Loucy (cell line): ENCODE measurements at regions not wholly inside any gene's neighbourhood (a gene's known extent, or its start where the extent isn't known, plus 50 kb on each side); places are given as distances from the start of the nearest gene placed in this dataset.

ENCODE experiments used
- H2AFZ ChIP-seq: fragments of 200-600 bp; sonication (generic); 2 replicates; pipeline ENCODE4 v1.6.0; 2016; ENCODE audit warnings: antibody characterized with exemption, mild to moderate bottlenecking, low read length, moderate library complexity
- H3F3A ChIP-seq: fragments of 200-600 bp; 2 replicates; pipeline ENCODE4 v1.6.0; 2016; ENCODE audit warnings: antibody characterized with exemption, low read depth, mild to moderate bottlenecking
- H3K27me3 ChIP-seq: fragments of 200-600 bp; sonication (generic); 2 replicates; pipeline ENCODE4 v1.6.1; 2014; ENCODE audit warnings: low read length, mild to moderate bottlenecking; ENCODE audit not compliant: insufficient read depth, poor library complexity, severe bottlenecking
- H3K36me3 ChIP-seq: fragments of 200-600 bp; sonication (generic); 2 replicates; pipeline ENCODE4 v1.6.1; 2016; ENCODE audit warnings: low read length; ENCODE audit not compliant: insufficient read depth
- H3K4me1 ChIP-seq: fragments of 200-600 bp; sonication (generic); 2 replicates; pipeline ENCODE4 v1.5.1; 2014; ENCODE audit warnings: low read length, mild to moderate bottlenecking; ENCODE audit not compliant: insufficient read depth, poor library complexity, severe bottlenecking
- H3K4me2 ChIP-seq: fragments of 200-600 bp; sonication (generic); 2 replicates; pipeline ENCODE4 v1.6.0; 2014; ENCODE audit warnings: antibody characterized with exemption, low read length, low read depth, mild to moderate bottlenecking; ENCODE audit not compliant: poor library complexity, severe bottlenecking
- H3K4me3 ChIP-seq: fragments of 200-600 bp; sonication (generic); 2 replicates; pipeline ENCODE4 v1.5.1; 2014; ENCODE audit warnings: low read length, mild to moderate bottlenecking, mixed read lengths; ENCODE audit not compliant: poor library complexity, severe bottlenecking
- H3K79me2 ChIP-seq: fragments of 200-600 bp; sonication (generic); 2 replicates; pipeline ENCODE4 v1.6.1; 2014; ENCODE audit warnings: low read length; ENCODE audit not compliant: insufficient read depth
- H3K9ac ChIP-seq: fragments of 200-600 bp; sonication (generic); 2 replicates; pipeline ENCODE4 v1.6.0; 2014; ENCODE audit warnings: mild to moderate bottlenecking, low read depth, low read length, moderate library complexity; ENCODE audit not compliant: poor library complexity, severe bottlenecking
- H3K9me2 ChIP-seq: fragments of 200-600 bp; sonication (generic); replicated peaks from 2 replicates; pipeline ENCODE4 v1.6.1; 2016; ENCODE audit warnings: low read depth, low read length, mixed read lengths
- H3K9me3 ChIP-seq: fragments of 200-600 bp; sonication (generic); 2 replicates; pipeline ENCODE4 v1.6.1; 2014; ENCODE audit warnings: mild to moderate bottlenecking, antibody characterized with exemption, low read length, low read depth; ENCODE audit not compliant: insufficient read depth
- H4K20me1 ChIP-seq: fragments of 200-600 bp; sonication (generic); 2 replicates; pipeline ENCODE4 v1.6.0; 2014; ENCODE audit warnings: antibody characterized with exemption, low read length, mild to moderate bottlenecking; ENCODE audit not compliant: insufficient read depth, poor library complexity, severe bottlenecking
- EZH2phosphoT487 ChIP-seq: fragments of 200-600 bp; IDR thresholded peaks from 2 replicates; pipeline ENCODE4 v1.6.1; 2018; ENCODE audit warnings: antibody characterized with exemption, mild to moderate bottlenecking, moderate library complexity, borderline replicate concordance
- TF ChIP-seq, protein P1 (sequence below): fragments of 200-600 bp; sonication (generic); conservative IDR thresholded peaks from 2 replicates; pipeline ENCODE4 v1.5.1; 2014; ENCODE audit warnings: mild to moderate bottlenecking, antibody characterized with exemption, low read length

DNA sequence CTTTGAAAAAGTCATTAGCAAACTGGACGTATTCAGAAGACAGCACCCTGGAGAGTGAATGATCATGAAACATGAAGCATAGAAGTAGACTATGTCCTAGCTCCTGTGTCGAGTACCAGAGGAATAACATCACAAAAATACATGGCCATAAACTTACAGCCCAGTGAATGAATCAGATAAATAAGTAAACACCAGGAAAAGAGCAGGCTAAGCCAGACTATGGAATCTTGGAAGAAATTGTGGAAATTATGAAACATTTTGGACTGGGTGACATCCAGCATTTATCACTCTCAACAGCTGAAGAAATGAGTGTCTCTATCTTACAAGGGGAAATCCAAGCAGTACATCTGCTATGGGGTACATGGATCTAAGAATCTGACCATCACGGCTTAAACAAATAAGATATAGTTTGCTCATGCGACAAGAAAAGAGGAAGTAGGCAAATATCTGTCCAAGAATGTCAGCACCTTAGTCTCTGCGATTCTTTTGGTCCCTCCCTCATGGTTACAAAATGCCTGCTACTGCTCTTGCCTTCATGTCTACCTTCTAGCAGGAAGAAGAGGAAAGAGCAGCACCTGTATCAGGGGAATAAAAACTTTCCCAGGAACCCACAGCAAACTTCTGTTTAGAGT, 481.5 kb downstream of the BCOR start:
- H3K4me1 ChIP-seq = no peaks in the 10 kb centered on the region
- H3F3A ChIP-seq = no peaks in the 10 kb centered on the region
- H3K79me2 ChIP-seq = no peaks in the 10 kb centered on the region
- TF ChIP-seq EZH2phosphoT487 = no peak
- TF ChIP-seq, protein P1, sequence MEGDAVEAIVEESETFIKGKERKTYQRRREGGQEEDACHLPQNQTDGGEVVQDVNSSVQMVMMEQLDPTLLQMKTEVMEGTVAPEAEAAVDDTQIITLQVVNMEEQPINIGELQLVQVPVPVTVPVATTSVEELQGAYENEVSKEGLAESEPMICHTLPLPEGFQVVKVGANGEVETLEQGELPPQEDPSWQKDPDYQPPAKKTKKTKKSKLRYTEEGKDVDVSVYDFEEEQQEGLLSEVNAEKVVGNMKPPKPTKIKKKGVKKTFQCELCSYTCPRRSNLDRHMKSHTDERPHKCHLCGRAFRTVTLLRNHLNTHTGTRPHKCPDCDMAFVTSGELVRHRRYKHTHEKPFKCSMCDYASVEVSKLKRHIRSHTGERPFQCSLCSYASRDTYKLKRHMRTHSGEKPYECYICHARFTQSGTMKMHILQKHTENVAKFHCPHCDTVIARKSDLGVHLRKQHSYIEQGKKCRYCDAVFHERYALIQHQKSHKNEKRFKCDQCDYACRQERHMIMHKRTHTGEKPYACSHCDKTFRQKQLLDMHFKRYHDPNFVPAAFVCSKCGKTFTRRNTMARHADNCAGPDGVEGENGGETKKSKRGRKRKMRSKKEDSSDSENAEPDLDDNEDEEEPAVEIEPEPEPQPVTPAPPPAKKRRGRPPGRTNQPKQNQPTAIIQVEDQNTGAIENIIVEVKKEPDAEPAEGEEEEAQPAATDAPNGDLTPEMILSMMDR = no peak
- H3K9ac ChIP-seq = no peak overlapping the region
- no peaks in the 10 kb centered on the region for H3K9me3 ChIP-seq
- no peak overlapping the region for H3K4me3 ChIP-seq
- H3K9me2 ChIP-seq = no peaks in the 10 kb centered on the region
- H4K20me1 ChIP-seq = no peaks in the 10 kb centered on the region
- H3K4me2 ChIP-seq = no peak overlapping the region
- no peaks in the 10 kb centered on the region for H3K36me3 ChIP-seq
- no peak overlapping the region for H2AFZ ChIP-seq
- no peaks in the 10 kb centered on the region for H3K27me3 ChIP-seq

- Histone ChIP-seq H3K27me3 (no peaks in the 10 kb centered on the region), H3K36me3 (no peaks in the 10 kb centered on the region), H3K4me2 (no peak overlapping the region), H3K9me2 (no peaks in the 10 kb centered on the region), H3K9me3 (no peaks in the 10 kb centered on the region), H3K9ac (no peak overlapping the region), H3K4me3 (no peak overlapping the region), H3K4me1 (no peaks in the 10 kb centered on the region), H4K20me1 (no peaks in the 10 kb centered on the region), H2AFZ (no peak overlapping the region), H3F3A (no peaks in the 10 kb centered on the region), H3K79me2 (no peaks in the 10 kb centered on the region)
- no peak for TF ChIP-seq EZH2phosphoT487
- TF ChIP-seq, protein P1 = no peak
These were observed 481.0 kb downstream of the BCOR start for GRCh38 chrX:39616731-39617130.

DNA sequence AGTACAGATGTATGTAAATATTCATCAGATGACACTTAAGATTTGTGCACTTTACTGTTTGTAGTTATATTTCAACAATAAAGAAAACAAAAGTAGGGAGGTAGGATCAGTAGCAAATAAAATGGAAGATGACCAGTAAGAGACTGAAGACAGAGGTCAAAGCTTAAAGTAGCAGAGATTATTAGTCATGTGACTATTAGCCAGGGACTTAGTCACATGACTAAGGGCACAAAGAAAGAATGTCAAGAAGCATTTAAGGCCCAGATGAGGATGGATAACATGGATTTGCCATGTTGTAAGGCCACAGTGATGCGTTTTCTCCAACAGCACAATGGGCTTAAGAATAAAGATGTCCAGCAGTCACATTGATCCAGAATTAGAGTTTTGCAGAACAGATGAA, 479.6 kb downstream of the BCOR start:
- no peaks in the 10 kb centered on the region for H3K9me2 ChIP-seq
- H3K4me1 ChIP-seq = no peaks in the 10 kb centered on the region
- TF ChIP-seq, protein P1 = no peak
- TF ChIP-seq EZH2phosphoT487 = no peak
- no peak overlapping the region for H2AFZ ChIP-seq
- no peaks in the 10 kb centered on the region for H3F3A ChIP-seq
- H3K9ac ChIP-seq = no peak overlapping the region
- H3K79me2 ChIP-seq = no peaks in the 10 kb centered on the region
- no peak overlapping the region for H3K4me3 ChIP-seq
- H3K9me3 ChIP-seq = no peaks in the 10 kb centered on the region
- no peak overlapping the region for H3K4me2 ChIP-seq
- no peaks in the 10 kb centered on the region for H3K27me3 ChIP-seq
- H3K36me3 ChIP-seq = no peaks in the 10 kb centered on the region
- no peaks in the 10 kb centered on the region for H4K20me1 ChIP-seq
